B cell (primary cell): ENCODE measurements at regions not wholly inside any gene's neighbourhood (a gene's known extent, or its start where the extent isn't known, plus 50 kb on each side); places are given as distances from the start of the nearest gene placed in this dataset.

Experiments used
- ATAC-seq: fragments of 200-7000 bp; cut with Tn5 transposase; one replicate; pipeline ENCODE4 v1.10.0; 2021; ENCODE audit warnings: low read depth, mild to moderate bottlenecking, moderate number of reproducible peaks, moderate library complexity
- CTCF ChIA-PET: fragments of 350-600 bp; sonication (Branson Sonifier 250); formaldehyde crosslinking; loops from one replicate; lab custom pipeline; 2021; ENCODE audit warnings: antibody characterized with exemption, inconsistent platforms; lab: Charles Lee
- POLR2A ChIA-PET: fragments of 350-600 bp; sonication (Branson Sonifier 250); formaldehyde crosslinking; loops from one replicate; lab custom pipeline; 2021; ENCODE audit warnings: antibody characterized with exemption; lab: Charles Lee
- DNase-seq: peaks from one replicate; pipeline ENCODE4 v3.0.0; 2013
- H2AFZ ChIP-seq: 2 replicates; pipeline ENCODE4 v1.6.1; 2012; ENCODE audit warnings: mild to moderate bottlenecking, low read depth, low read length; ENCODE audit not compliant: insufficient read depth, poor library complexity, severe bottlenecking
- H3K27ac ChIP-seq, 2 donors: 1 replicate in 1 of 2; 2 replicates in 1 of 2; pipeline ENCODE4 v1.5.1; 2012 to 2013; ENCODE audit warnings: low read length in 2 of 2, mild to moderate bottlenecking in 2 of 2, moderate library complexity in 1 of 2
- H3K27me3 ChIP-seq, 4 experiments: fragments of 200-600 bp in 1 of 4; sonication (generic) in 1 of 4; replicated peaks in 1 of 4; 1 replicate in 2 of 4; 2 replicates in 2 of 4; pipeline versions ENCODE4 v1.6.1 to v1.7.0; 2013 to 2016; ENCODE audit warnings: low read length in 3 of 4, mild to moderate bottlenecking in 2 of 4, mixed read lengths in 1 of 4, moderate library complexity in 1 of 4; ENCODE audit not compliant: insufficient read depth in 4 of 4, control insufficient read depth in 3 of 4; ENCODE audit errors: control extremely low read depth in 1 of 4
- H3K36me3 ChIP-seq, 2 experiments: replicated peaks in 1 of 2; 1 replicate in 1 of 2; 2 replicates in 1 of 2; pipeline versions ENCODE4 v1.6.1 to v1.7.1; 2013; ENCODE audit warnings: low read length in 1 of 2; ENCODE audit not compliant: insufficient read depth in 2 of 2, control insufficient read depth in 1 of 2; ENCODE audit errors: control extremely low read depth in 1 of 2, extremely low read depth in 1 of 2
- H3K4me1 ChIP-seq, 2 donors: fragments of 200-600 bp in 1 of 2; sonication (generic) in 1 of 2; 1 replicate in 1 of 2; 2 replicates in 1 of 2; pipeline versions ENCODE4 v1.5.1 to v1.6.1; 2013 to 2017; ENCODE audit warnings: low read length in 2 of 2; ENCODE audit not compliant: control insufficient read depth in 2 of 2, insufficient read depth in 2 of 2
- H3K4me2 ChIP-seq: replicated peaks from 2 replicates; pipeline ENCODE3; 2012; ENCODE audit warnings: mild to moderate bottlenecking, low read depth, low read length; ENCODE audit not compliant: poor library complexity, severe bottlenecking
- H3K4me3 ChIP-seq, 5 experiments: fragments of 200-600 bp in 1 of 5; sonication (generic) in 1 of 5; 1 replicate in 3 of 5; 2 replicates in 2 of 5; pipeline versions ENCODE4 v1.5.1 to v1.7.0; 2011 to 2016; ENCODE audit warnings: low read length in 4 of 5, mild to moderate bottlenecking in 4 of 5, low read depth in 2 of 5, control low read depth in 1 of 5, moderate library complexity in 1 of 5; ENCODE audit not compliant: insufficient read depth in 1 of 5; ENCODE audit errors: control extremely low read depth in 1 of 5, extremely low read depth in 1 of 5
- H3K79me2 ChIP-seq: fragments of 200-600 bp; sonication (generic); one replicate; pipeline ENCODE4 v1.6.0; 2016; ENCODE audit warnings: low read length; ENCODE audit not compliant: control insufficient read depth, insufficient read depth
- H3K9ac ChIP-seq: fragments of 200-600 bp; sonication (generic); 2 replicates; pipeline ENCODE4 v1.6.1; 2017; ENCODE audit warnings: mild to moderate bottlenecking, low read length, moderate library complexity
- H3K9me3 ChIP-seq, 3 donors: one replicate each; pipeline versions ENCODE4 v1.6.1 to v1.7.1; 2013; ENCODE audit warnings: low read length in 2 of 3; ENCODE audit not compliant: control insufficient read depth in 2 of 3, insufficient read depth in 1 of 3; ENCODE audit errors: control extremely low read depth in 1 of 3
- H4K20me1 ChIP-seq: 2 replicates; pipeline ENCODE4 v1.6.0; 2012; ENCODE audit warnings: mild to moderate bottlenecking, low read length; ENCODE audit not compliant: insufficient read depth, control insufficient read depth, poor library complexity, severe bottlenecking
- H3K27ac Mint-ChIP-seq: one replicate; pipeline ENCODE4 v1.8.0; 2021; ENCODE audit warnings: mixed read lengths
- H3K27me3 Mint-ChIP-seq: one replicate; pipeline ENCODE4 v1.8.0; 2021; ENCODE audit warnings: mixed read lengths
- H3K4me1 Mint-ChIP-seq: one replicate; pipeline ENCODE4 v1.8.0; 2021; ENCODE audit warnings: mixed read lengths
- H3K4me3 Mint-ChIP-seq: one replicate; pipeline ENCODE4 v1.8.0; 2021; ENCODE audit warnings: mixed read lengths
- H3K9me3 Mint-ChIP-seq: one replicate; pipeline ENCODE4 v1.8.0; 2022; ENCODE audit warnings: mixed read lengths; ENCODE audit not compliant: insufficient read depth
- EZH2 ChIP-seq: IDR thresholded peaks from 2 replicates; pipeline ENCODE4 v1.6.1; 2012; ENCODE audit warnings: borderline replicate concordance, low read depth, mild to moderate bottlenecking, moderate library complexity, low read length; ENCODE audit not compliant: insufficient read depth, poor library complexity, severe bottlenecking
- WGBS: methylation state at CpG from one replicate; pipeline ENCODE4 v1.1.5; 2013; ENCODE audit warnings: missing lambda C conversion rate; ENCODE audit not compliant: insufficient coverage; 5-methylcytosine and 5-hydroxymethylcytosine counted together
- intact Hi-C: fragments of 100-400 bp; cut with micrococcal nuclease; formaldehyde crosslinking; loops from one replicate; pipeline ENCODE4 v1.10.0; 2022
- TF ChIP-seq, protein P1 (sequence below): fragments of 200-600 bp; IDR thresholded peaks from one replicate; pipeline ENCODE4 v1.8.0; 2022; ENCODE audit warnings: antibody characterized with exemption, mild to moderate bottlenecking

DNA sequence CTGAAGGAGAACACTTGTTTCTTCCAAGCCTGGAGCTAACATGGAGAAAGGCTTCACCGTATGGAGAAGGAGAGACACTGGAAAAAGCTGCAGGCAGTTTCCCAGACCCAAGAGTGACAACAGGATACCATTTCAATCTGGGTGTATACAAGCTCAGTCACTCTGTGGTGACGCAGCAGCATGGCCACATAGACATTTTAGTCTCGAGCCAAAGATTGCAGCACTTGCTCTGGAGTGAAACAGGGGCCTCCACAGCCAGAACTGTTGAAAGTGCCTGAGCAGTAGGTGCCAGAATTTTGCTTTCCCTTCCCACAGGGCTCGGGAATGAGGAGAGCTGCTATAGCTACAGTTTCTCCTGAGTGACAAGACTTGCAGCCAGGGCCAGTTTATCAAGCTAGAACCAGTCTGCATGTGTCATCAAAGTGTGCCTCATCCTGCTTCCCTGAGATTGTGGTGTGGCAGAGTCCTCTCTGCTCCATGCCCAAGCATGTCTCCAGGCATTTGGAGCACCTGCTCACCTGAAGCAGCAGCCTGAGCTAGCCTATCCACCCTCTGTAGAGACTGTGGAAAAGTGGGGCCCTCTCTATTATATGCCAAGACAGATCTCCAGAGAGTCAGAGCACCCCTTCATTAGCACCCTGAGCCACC, 234.6 kb upstream of the CDH19 start:
- H3K4me3 Mint-ChIP-seq = no peak overlapping the region
- ChIA-PET CTCF (no interaction called here), POLR2A (no interaction called here)
- Histone ChIP-seq H3K4me3 (no peak overlapping the region), H3K27me3 (no peaks in the 10 kb centered on the region), H4K20me1 (no peaks in the 10 kb centered on the region), H3K4me2 (no peak overlapping the region), H2AFZ (no peak overlapping the region), H3K9me3 (peaks cover 0 to 9% (median 2%) of the 10 kb centered on the region in 3 donors), H3K79me2 (no peaks in the 10 kb centered on the region), H3K27ac (no peak overlapping the region), H3K4me1 (no peaks in the 10 kb centered on the region), H3K9ac (no peak overlapping the region), H3K36me3 (no peaks in the 10 kb centered on the region)
- TF ChIP-seq, protein P1, sequence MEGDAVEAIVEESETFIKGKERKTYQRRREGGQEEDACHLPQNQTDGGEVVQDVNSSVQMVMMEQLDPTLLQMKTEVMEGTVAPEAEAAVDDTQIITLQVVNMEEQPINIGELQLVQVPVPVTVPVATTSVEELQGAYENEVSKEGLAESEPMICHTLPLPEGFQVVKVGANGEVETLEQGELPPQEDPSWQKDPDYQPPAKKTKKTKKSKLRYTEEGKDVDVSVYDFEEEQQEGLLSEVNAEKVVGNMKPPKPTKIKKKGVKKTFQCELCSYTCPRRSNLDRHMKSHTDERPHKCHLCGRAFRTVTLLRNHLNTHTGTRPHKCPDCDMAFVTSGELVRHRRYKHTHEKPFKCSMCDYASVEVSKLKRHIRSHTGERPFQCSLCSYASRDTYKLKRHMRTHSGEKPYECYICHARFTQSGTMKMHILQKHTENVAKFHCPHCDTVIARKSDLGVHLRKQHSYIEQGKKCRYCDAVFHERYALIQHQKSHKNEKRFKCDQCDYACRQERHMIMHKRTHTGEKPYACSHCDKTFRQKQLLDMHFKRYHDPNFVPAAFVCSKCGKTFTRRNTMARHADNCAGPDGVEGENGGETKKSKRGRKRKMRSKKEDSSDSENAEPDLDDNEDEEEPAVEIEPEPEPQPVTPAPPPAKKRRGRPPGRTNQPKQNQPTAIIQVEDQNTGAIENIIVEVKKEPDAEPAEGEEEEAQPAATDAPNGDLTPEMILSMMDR = no peak
- no peak for TF ChIP-seq EZH2
- DNase-seq (no peak), ATAC-seq (no peak)
- no peaks in the 10 kb centered on the region for H3K27me3 Mint-ChIP-seq
- H3K4me1 Mint-ChIP-seq = no peaks in the 10 kb centered on the region
- WGBS = 85% methylated on average over 4 of the region's 4 CpGs
- intact Hi-C loops = no loop called here
- H3K27ac Mint-ChIP-seq = no peak overlapping the region
- H3K9me3 Mint-ChIP-seq = peaks cover 9% of the 10 kb centered on the region

DNA sequence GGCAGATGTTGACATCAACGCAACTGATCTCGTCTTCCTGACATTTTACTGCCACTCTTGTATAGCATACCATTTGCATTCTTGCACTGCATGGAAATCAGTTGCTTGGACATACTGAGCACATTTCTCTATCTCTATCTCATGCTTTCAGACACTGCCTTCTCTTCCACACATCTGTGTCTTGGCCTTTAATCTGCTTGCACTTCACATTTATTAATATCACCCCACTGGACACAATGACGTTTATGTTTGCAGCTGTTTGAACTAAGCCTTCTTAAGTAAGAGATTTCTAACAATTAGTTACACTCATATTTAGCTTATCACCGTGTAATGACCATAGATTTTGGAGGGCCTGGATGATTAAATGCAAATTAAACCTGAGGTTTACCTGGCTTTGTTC, 229.8 kb upstream of the CDH19 start:
- Histone ChIP-seq H3K9me3 (peaks cover 0 to 4% (median 2%) of the 10 kb centered on the region in 3 donors), H3K27me3 (no peaks in the 10 kb centered on the region), H4K20me1 (no peaks in the 10 kb centered on the region), H3K79me2 (no peaks in the 10 kb centered on the region), H3K4me1 (no peaks in the 10 kb centered on the region), H3K4me3 (no peak overlapping the region), H3K36me3 (no peaks in the 10 kb centered on the region), H3K4me2 (no peak overlapping the region), H2AFZ (no peak overlapping the region), H3K27ac (no peak overlapping the region), H3K9ac (no peak overlapping the region)
- Mint-ChIP-seq H3K27me3 (no peaks in the 10 kb centered on the region), H3K9me3 (no peaks in the 10 kb centered on the region), H3K4me3 (no peak overlapping the region), H3K4me1 (no peaks in the 10 kb centered on the region), H3K27ac (no peak overlapping the region)
- ChIA-PET POLR2A (no interaction called here), CTCF (no interaction called here)
- ATAC-seq = no peak
- intact Hi-C loops = no loop called here
- TF ChIP-seq, protein P1 = no peak
- no peak for TF ChIP-seq EZH2
- no peak for DNase-seq
- WGBS = 80% methylated on average over 1 of the region's 4 CpGs
